ENCODE measurements at regions not wholly inside any gene's neighbourhood (a gene's known extent, or its start where the extent isn't known, plus 50 kb on each side); places are given as distances from the start of the nearest gene placed in this dataset.

DNA sequence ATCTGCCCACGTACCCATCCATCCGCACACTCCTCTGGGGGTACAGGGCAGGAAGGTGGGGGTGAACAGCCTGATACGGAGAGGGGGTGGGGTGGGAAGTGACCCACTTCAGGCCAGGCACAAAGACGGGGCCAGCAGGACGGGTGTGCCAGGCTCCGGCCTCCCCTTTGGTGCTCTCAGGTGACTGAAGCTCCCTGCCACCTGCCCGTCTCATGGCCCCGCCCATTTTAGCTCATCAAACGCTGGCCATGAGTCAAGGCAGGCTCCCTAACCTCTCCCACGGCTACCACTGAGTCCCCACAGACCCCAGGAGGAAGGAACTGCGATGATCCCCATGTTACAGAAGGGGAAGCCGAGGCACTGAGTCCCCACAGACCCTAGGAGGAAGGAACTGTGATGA lies 109.6 kb downstream of the CRYAA start:
- DNase-seq (ENCODE audit: low read depth), result no peak
- TF ChIP-seq, protein P1, sequence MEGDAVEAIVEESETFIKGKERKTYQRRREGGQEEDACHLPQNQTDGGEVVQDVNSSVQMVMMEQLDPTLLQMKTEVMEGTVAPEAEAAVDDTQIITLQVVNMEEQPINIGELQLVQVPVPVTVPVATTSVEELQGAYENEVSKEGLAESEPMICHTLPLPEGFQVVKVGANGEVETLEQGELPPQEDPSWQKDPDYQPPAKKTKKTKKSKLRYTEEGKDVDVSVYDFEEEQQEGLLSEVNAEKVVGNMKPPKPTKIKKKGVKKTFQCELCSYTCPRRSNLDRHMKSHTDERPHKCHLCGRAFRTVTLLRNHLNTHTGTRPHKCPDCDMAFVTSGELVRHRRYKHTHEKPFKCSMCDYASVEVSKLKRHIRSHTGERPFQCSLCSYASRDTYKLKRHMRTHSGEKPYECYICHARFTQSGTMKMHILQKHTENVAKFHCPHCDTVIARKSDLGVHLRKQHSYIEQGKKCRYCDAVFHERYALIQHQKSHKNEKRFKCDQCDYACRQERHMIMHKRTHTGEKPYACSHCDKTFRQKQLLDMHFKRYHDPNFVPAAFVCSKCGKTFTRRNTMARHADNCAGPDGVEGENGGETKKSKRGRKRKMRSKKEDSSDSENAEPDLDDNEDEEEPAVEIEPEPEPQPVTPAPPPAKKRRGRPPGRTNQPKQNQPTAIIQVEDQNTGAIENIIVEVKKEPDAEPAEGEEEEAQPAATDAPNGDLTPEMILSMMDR (IDR thresholded peaks at IDR 0.05; ENCODE audit: insufficient read depth, low read length), result no peak
- no peak overlapping the region for H3K4me3 ChIP-seq (ENCODE audit: low read depth, low read length)

DNA sequence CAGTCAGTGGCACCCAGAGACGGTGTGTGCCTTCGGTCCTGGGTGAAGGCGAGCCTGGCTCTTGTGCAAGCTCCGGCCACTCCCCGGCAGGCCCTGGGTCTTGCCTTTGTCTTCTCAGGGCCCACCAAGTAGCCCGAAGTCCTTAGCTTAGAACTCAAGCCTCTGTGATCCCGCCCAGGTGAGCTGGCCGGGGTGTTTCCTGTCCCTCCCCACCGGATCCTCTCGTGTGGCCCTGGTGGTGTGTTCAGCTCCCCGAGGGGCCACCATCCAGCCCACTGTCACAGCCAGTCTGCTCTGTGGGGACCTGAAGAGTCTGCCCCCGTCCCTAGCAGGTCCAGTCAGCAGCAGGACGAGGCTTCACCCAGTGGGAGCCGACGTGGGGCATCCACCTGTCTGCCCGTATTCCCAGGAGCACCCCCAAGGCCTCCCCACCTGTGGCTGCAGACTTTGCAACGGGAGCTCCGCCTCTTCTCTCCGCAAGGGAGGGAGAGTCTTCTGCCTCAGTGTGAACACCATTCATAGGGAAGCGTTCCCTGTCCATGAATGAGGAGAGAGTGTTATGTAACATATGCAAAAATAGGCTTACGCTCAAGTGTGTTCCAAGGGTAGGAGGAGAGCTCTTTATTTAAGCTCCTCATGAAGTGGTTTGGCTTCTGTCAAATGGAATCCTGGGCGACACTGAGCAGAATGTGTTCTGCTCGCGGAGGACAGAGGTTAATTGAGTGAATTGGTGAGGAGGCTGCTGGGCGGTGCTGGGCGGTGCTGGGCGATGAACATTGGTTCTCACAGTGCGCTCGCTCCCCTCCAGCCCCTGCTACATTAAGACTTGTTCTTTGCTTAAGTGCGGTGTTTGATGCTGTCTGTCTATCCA lies 108.9 kb downstream of the CRYAA start:
- DNase-seq (ENCODE audit: low read depth), result no peak
- TF ChIP-seq, protein P1 (IDR thresholded peaks at IDR 0.05; ENCODE audit: insufficient read depth, low read length), result no peak
- H3K4me3 ChIP-seq (ENCODE audit: low read depth, low read length), result no peak overlapping the region

DNA sequence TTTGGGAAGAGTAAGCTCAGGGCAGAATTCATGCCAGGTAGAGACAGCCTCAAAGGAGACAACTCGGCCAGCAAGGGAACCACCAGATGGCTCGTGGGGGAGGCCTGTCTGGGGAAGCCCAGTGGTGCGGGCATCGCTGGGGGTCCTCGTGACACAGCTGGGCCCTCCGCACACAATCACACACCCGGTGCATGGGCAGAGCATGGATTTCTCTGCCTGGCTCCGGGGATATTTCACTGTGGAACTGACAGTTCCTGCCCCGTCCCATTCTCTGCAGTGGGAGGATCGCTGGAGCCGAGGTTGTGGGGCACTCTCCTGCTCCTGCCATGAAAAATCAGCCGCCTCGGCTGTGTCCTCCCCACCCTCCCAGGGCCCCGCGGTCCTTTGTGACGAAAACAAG lies 108.0 kb downstream of the CRYAA start:
- TF ChIP-seq, protein P1 (IDR thresholded peaks at IDR 0.05; ENCODE audit: insufficient read depth, low read length), result no peak
- no peak for DNase-seq (ENCODE audit: low read depth)
- H3K4me3 ChIP-seq (ENCODE audit: low read depth, low read length), result no peak overlapping the region

DNA sequence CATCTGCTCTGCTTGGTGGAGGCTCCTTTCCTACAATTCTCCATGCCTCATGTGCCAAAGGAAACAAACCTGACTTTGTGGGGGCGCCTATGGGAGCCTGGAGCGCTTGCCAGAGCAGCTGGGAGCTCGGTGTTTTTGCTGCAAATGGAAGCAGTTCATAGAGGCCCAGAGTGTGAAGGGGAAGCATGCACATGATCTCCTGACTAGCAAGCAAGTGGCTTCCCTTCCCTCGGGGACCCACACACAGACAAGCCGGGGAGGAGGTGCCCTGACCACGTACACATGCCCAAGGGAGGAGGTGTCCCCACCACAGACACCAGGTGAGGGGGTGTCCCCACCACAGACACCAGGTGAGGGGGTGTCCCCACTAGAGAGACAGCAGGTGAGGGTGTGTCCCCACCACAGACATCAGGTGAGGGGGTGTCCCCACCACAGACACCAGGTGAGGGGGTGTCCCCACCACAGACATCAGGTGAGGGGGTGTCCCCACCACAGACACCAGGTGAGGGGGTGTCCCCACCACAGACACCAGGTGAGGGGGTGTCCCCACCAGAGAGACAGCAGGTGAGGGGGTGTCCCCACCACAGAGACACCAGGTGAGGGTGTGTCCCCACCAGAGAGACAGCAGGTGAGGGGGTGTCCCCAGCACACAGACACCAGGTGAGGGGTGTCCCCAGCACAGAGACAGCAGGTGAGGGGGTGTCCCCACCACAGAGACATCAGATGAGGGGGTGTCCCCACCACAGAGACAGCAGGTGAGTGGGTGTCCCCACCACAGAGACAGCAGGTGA lies 106.8 kb downstream of the CRYAA start:
- no peak for DNase-seq (ENCODE audit: low read depth)
- no peak overlapping the region for H3K4me3 ChIP-seq (ENCODE audit: low read depth, low read length)
- TF ChIP-seq, protein P1 (IDR thresholded peaks at IDR 0.05; ENCODE audit: insufficient read depth, low read length), result no peak

DNA sequence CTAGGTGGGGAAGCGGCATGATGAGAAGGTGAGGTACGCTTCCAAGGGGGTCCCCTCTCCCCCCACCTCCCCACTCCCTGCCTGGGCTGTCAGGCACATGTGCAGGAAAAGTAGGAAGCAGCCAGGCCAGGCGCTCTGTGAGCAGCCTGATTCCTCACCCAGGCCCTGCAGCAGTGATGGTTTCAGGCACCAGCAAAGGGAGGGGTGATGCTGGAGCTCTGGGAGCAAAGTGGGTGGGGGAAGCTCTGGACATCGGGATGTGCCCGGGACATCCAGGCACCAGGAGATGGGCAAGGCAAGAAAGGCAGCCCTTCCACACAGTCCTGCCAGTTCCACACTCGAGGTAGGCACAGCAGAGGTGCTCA lies 106.1 kb downstream of the CRYAA start:
- DNase-seq (ENCODE audit: low read depth), result no peak
- no peak overlapping the region for H3K4me3 ChIP-seq (ENCODE audit: low read depth, low read length)
- TF ChIP-seq, protein P1 (IDR thresholded peaks at IDR 0.05; ENCODE audit: insufficient read depth, low read length), result no peak

DNA sequence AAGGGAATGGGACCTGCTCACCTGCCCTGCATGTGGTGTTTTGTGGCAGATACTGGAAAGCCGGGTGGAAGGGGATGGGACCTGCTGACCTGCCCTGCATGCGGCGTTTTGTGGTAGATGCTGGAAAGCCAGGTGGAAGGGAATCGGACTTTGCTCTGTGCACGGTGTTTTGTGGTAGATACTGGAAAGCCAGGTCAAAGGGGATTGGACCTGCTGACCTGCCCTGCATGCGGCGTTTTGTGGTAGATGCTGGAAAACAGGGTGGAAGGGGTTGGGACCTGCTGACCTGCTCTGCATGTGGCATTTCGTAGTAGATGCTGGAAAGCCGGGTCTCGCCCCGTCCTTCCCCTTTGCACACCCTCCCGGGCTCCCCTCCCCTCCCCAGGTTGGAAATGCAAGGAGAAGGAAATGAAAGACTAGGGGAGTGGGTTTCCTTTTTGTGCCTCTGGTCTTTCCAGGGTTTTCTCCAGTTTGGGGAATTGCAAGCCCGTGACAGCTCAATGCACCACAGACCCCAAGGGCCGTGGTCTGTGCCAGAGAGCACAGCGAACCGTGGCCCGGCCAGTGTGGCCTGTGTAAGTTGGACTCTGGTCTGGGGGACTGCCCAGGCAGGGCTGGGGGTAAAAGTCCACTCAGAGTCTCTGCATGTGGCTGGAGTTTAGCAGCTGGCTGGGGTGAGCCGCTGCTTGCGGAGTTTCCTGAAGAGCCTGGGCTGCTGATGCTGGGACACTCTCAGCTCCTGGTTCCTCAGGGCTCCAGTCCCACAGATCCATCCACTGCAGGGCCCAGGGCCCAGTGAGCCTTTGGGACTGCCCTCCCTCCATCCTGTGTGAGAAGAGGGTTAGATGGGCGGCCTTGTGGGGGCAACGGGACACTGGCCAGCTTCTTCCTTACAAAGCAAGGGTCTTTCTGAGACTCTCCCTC lies 105.5 kb downstream of the CRYAA start:
- TF ChIP-seq, protein P1 (IDR thresholded peaks at IDR 0.05; ENCODE audit: insufficient read depth, low read length), result no peak
- no peak for DNase-seq (ENCODE audit: low read depth)
- no peak overlapping the region for H3K4me3 ChIP-seq (ENCODE audit: low read depth, low read length)

Data from fibroblast of the aortic adventitia (primary cell).